ENCODE measurements at regions not wholly inside any gene's neighbourhood (a gene's known extent, or its start where the extent isn't known, plus 50 kb on each side); places are given as distances from the start of the nearest gene placed in this dataset.

GRCh38 chr5:36442796-36443195 lies 141.1 kb upstream of the RANBP3L start:
- TF ChIP-seq POLR2A (IDR thresholded peaks at IDR 0.05; ENCODE audit: low read depth, low read length) (no peak), POLR2AphosphoS5 (IDR thresholded peaks at IDR 0.05; ENCODE audit: low read depth, low read length) (no peak)

All from GM12892 (cell line).